ENCODE measurements at regions not wholly inside any gene's neighbourhood (a gene's known extent, or its start where the extent isn't known, plus 50 kb on each side); places are given as distances from the start of the nearest gene placed in this dataset.
"Not testable (repeated sequence)": the region's sequence is repeated elsewhere in the genome, so short reads cannot be mapped to it uniquely, and the experiment has no call there.

- no peaks in the 10 kb centered on the region for H3F3A ChIP-seq (ENCODE audit: insufficient read depth, low read length, poor library complexity, severe bottlenecking)
- H3K9me3 ChIP-seq (ENCODE audit: low read length), result no peaks in the 10 kb centered on the region
- no peak overlapping the region for H3K9ac ChIP-seq (ENCODE audit: low read length)
- H3K9me2 ChIP-seq (ENCODE audit: insufficient read depth, low read length), result no peaks in the 10 kb centered on the region
- H3K36me3 ChIP-seq (ENCODE audit: insufficient read depth, low read length), result no peaks in the 10 kb centered on the region
- H3K4me3 ChIP-seq (ENCODE audit: low read length), result no peak overlapping the region
- TF ChIP-seq POLR2AphosphoS5 (IDR thresholded peaks at IDR 0.05) (no peak), CTCF (IDR thresholded peaks at IDR 0.05; ENCODE audit: poor library complexity, severe bottlenecking) (no peak), TAF1 (IDR thresholded peaks at IDR 0.05; ENCODE audit: low read depth) (no peak), RAD21 (conservative IDR thresholded peaks at IDR 0.05) (no peak), SMC3 (conservative IDR thresholded peaks at IDR 0.05; ENCODE audit: poor library complexity) (no peak), EZH2 (IDR thresholded peaks at IDR 0.05; ENCODE audit: borderline replicate concordance, insufficient read depth, low read length, poor library complexity, severe bottlenecking) (no peak), REST (IDR thresholded peaks at IDR 0.05; ENCODE audit: borderline replicate concordance) (no peak), MXI1 (conservative IDR thresholded peaks at IDR 0.05; ENCODE audit: poor library complexity, severe bottlenecking) (no peak), EP300 (conservative IDR thresholded peaks at IDR 0.05; ENCODE audit: poor library complexity, severe bottlenecking) (no peak)
- H3K4me2 ChIP-seq (ENCODE audit: low read length), result no peak overlapping the region
- H4K20me1 ChIP-seq (ENCODE audit: insufficient read depth), result no peaks in the 10 kb centered on the region
- no peak overlapping the region for H3K27ac ChIP-seq (ENCODE audit: low read length)
- no peaks in the 10 kb centered on the region for H3K27me3 ChIP-seq (ENCODE audit: insufficient read depth, low read depth, low read length)
- H2AFZ ChIP-seq (ENCODE audit: low read depth, low read length), result no peak overlapping the region
- no peaks in the 10 kb centered on the region for H3K79me2 ChIP-seq (replicated peaks; ENCODE audit: insufficient read depth, low read length)
Observed at GRCh38 chr1:58950897-58951296, 167.1 kb upstream of the JUN start.

GRCh38 chr1:58953951-58954350, 170.1 kb upstream of the JUN start:
- H3F3A ChIP-seq (ENCODE audit: insufficient read depth, low read length, poor library complexity, severe bottlenecking); H3K4me3 ChIP-seq (ENCODE audit: low read length); H3K9me3 ChIP-seq (ENCODE audit: low read length); H3K27ac ChIP-seq (ENCODE audit: low read length); H2AFZ ChIP-seq (ENCODE audit: low read depth, low read length); H3K79me2 ChIP-seq (replicated peaks; ENCODE audit: insufficient read depth, low read length); H3K4me2 ChIP-seq (ENCODE audit: low read length); H4K20me1 ChIP-seq (ENCODE audit: insufficient read depth); H3K9ac ChIP-seq (ENCODE audit: low read length); H3K27me3 ChIP-seq (ENCODE audit: insufficient read depth, low read depth, low read length); H3K36me3 ChIP-seq (ENCODE audit: insufficient read depth, low read length); H3K9me2 ChIP-seq (ENCODE audit: insufficient read depth, low read length): not testable (repeated sequence)

- not testable (repeated sequence) for H3K9ac ChIP-seq (ENCODE audit: low read length); H3K4me2 ChIP-seq (ENCODE audit: low read length); H3K27me3 ChIP-seq (ENCODE audit: insufficient read depth, low read depth, low read length); H3K4me3 ChIP-seq (ENCODE audit: low read length); H2AFZ ChIP-seq (ENCODE audit: low read depth, low read length); H4K20me1 ChIP-seq (ENCODE audit: insufficient read depth); H3K36me3 ChIP-seq (ENCODE audit: insufficient read depth, low read length); H3K79me2 ChIP-seq (replicated peaks; ENCODE audit: insufficient read depth, low read length); H3K9me2 ChIP-seq (ENCODE audit: insufficient read depth, low read length); H3K9me3 ChIP-seq (ENCODE audit: low read length); H3F3A ChIP-seq (ENCODE audit: insufficient read depth, low read length, poor library complexity, severe bottlenecking); H3K27ac ChIP-seq (ENCODE audit: low read length)
Observed at GRCh38 chr1:58963287-58963686, 179.4 kb upstream of the JUN start.
